22Rv1 (cell line): ENCODE measurements at regions not wholly inside any gene's neighbourhood (a gene's known extent, or its start where the extent isn't known, plus 50 kb on each side); places are given as distances from the start of the nearest gene placed in this dataset.

ENCODE experiments used
- CTCF ChIP-seq: fragments of 450-650 bp; IDR thresholded peaks from 2 replicates; pipeline ENCODE4 v1.5.1; 2017; ENCODE audit warnings: mild to moderate bottlenecking
- ZFX ChIP-seq: fragments of 450-650 bp; IDR thresholded peaks from 2 replicates; pipeline ENCODE4 v1.6.1; 2017; ENCODE audit warnings: antibody characterized with exemption, borderline replicate concordance

- TF ChIP-seq CTCF (no peak), ZFX (no peak)
Observed at GRCh38 chr4:24116107-24116506, 226.3 kb upstream of the PPARGC1A start.
